ENCODE measurements at regions not wholly inside any gene's neighbourhood (a gene's known extent, or its start where the extent isn't known, plus 50 kb on each side); places are given as distances from the start of the nearest gene placed in this dataset.
A peak's percentile ranks its signal among the peaks of the same experiment; 100 is the strongest.

DNA sequence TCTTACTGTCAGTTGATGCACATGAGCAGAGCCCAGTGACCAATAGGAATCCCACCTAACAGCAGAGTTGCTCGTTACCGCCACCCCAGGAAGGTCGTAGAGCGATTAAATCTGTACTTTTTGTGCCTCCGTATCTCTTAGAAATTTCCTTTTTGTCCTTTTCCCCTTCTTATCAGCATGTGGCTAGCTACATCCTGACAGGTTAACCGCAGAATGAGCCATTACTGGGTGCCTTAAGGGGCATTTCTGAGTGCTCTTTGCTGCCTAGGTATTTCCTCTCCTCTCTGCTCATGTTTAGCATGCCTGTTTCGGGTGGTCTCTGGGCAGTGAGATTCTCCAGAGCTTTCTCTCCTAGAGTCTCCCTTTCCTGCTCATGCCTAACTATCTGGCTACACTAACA, 530.5 kb downstream of the FAM133A start:
- no peaks in the 10 kb centered on the region for H3F3A ChIP-seq (replicated peaks; ENCODE audit: low read depth)
- TF ChIP-seq, protein P1, sequence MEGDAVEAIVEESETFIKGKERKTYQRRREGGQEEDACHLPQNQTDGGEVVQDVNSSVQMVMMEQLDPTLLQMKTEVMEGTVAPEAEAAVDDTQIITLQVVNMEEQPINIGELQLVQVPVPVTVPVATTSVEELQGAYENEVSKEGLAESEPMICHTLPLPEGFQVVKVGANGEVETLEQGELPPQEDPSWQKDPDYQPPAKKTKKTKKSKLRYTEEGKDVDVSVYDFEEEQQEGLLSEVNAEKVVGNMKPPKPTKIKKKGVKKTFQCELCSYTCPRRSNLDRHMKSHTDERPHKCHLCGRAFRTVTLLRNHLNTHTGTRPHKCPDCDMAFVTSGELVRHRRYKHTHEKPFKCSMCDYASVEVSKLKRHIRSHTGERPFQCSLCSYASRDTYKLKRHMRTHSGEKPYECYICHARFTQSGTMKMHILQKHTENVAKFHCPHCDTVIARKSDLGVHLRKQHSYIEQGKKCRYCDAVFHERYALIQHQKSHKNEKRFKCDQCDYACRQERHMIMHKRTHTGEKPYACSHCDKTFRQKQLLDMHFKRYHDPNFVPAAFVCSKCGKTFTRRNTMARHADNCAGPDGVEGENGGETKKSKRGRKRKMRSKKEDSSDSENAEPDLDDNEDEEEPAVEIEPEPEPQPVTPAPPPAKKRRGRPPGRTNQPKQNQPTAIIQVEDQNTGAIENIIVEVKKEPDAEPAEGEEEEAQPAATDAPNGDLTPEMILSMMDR (conservative IDR thresholded peaks at IDR 0.05; ENCODE audit: low read depth in 2 of 2) = peak in 1 of 2 experiments; percentile 19; a peak in 1 of 4 replicates
- no peak for TF ChIP-seq ZNF462 (CRISPR knock-in tag; IDR thresholded peaks at IDR 0.05)
- H3K36me3 ChIP-seq (ENCODE audit: insufficient read depth) = no peaks in the 10 kb centered on the region
- ATAC-seq (no peak), DNase-seq (ENCODE audit: low spot score) (peak; percentile 3)
- no peaks in the 10 kb centered on the region for H3K27me3 ChIP-seq (ENCODE audit: insufficient read depth)
- Mint-ChIP-seq H3K4me1 (no peaks in the 10 kb centered on the region), H3K36me3 (ENCODE audit: low read depth) (no peaks in the 10 kb centered on the region; the same call in 2 of the 3 replicates), H3K9me3 (no peaks in the 10 kb centered on the region), H3K27me3 (ENCODE audit: insufficient read depth, low read depth, poor library complexity) (no peaks in the 10 kb centered on the region), H3K4me3 (no peak overlapping the region), H3K27ac (no peak overlapping the region)
- H2AFZ ChIP-seq = peak overlapping the region; percentile 7; the same call in 1 of the 2 replicates
- H3K79me2 ChIP-seq (replicated peaks; ENCODE audit: insufficient read depth) = no peaks in the 10 kb centered on the region
- no peak overlapping the region for H3K4me2 ChIP-seq
- H4K20me1 ChIP-seq (replicated peaks; ENCODE audit: insufficient read depth) = no peaks in the 10 kb centered on the region
- no peak overlapping the region for H3K4me3 ChIP-seq
- no peak overlapping the region for H3K27ac ChIP-seq (ENCODE audit: low read depth)
- no peaks in the 10 kb centered on the region for H3K9me2 ChIP-seq (ENCODE audit: insufficient read depth)
- H3K4me1 ChIP-seq (ENCODE audit: insufficient read depth) = 0 out of 2 replicates have a peak, but pooled peaks cover 3% of the 10 kb centered on the region

DNA sequence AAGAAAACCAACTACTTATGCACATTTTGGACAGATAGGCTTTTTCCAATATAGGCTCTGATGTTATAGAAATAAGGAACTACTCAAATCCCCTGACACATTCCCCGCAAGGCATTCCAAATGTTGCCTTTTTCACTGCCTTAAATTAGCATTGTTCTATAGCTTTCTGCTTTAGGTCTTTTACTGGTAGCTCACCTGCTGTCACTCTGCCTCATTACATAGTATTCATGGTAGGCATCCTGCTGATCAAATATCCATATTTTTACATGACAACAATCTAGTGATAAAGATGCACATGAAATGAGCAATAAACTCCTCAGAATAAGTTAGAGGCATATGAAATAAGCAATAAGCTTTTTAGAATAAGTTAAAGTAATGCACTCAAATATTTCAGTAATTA, 542.7 kb downstream of the FAM133A start:
- Histone ChIP-seq H2AFZ (no peak overlapping the region), H3K27me3 (ENCODE audit: insufficient read depth) (no peaks in the 10 kb centered on the region), H3F3A (replicated peaks; ENCODE audit: low read depth) (no peaks in the 10 kb centered on the region), H3K4me1 (ENCODE audit: insufficient read depth) (peaks cover 17% of the 10 kb centered on the region), H3K36me3 (ENCODE audit: insufficient read depth) (no peaks in the 10 kb centered on the region), H3K4me3 (no peak overlapping the region), H3K27ac (ENCODE audit: low read depth) (peak overlapping the region; percentile 20; the same call in 1 of the 2 replicates), H4K20me1 (replicated peaks; ENCODE audit: insufficient read depth) (no peaks in the 10 kb centered on the region), H3K4me2 (0 out of 2 replicates have a peak overlapping the region, but pooled peaks have one; percentile 11), H3K79me2 (replicated peaks; ENCODE audit: insufficient read depth) (no peaks in the 10 kb centered on the region), H3K9me2 (ENCODE audit: insufficient read depth) (no peaks in the 10 kb centered on the region)
- Mint-ChIP-seq H3K27ac (no peak overlapping the region), H3K4me3 (no peak overlapping the region), H3K36me3 (ENCODE audit: low read depth) (peaks cover 7% of the 10 kb centered on the region; the same call in 2 of the 3 replicates), H3K4me1 (peaks cover 12% of the 10 kb centered on the region; the same call in 2 of the 3 replicates), H3K27me3 (ENCODE audit: insufficient read depth, low read depth, poor library complexity) (no peaks in the 10 kb centered on the region), H3K9me3 (no peaks in the 10 kb centered on the region; the same call in 2 of the 3 replicates)
- peak; percentile 35 for DNase-seq (ENCODE audit: low spot score)
- ATAC-seq = peak; percentile 84
- TF ChIP-seq POLR2AphosphoS5 (IDR thresholded peaks at IDR 0.05; ENCODE audit: low read depth) (no peak), NANOG (IDR thresholded peaks at IDR 0.05; ENCODE audit: borderline replicate concordance) (peak; percentile 76; the same call in 1 of the 2 replicates)

Measured in GM23338 (cell line).